Hepatocyte (in vitro differentiated cells): ENCODE measurements at regions not wholly inside any gene's neighbourhood (a gene's known extent, or its start where the extent isn't known, plus 50 kb on each side); places are given as distances from the start of the nearest gene placed in this dataset.

Source experiments
- DNase-seq: peaks from one replicate; pipeline ENCODE4 v3.0.0-alpha.2; 2016; ENCODE audit warnings: low spot score
- H2AFZ ChIP-seq: fragments of 200-600 bp; sonication (generic); 2 replicates; pipeline ENCODE4 v1.6.0; 2016; ENCODE audit warnings: antibody characterized with exemption, mild to moderate bottlenecking
- H3K27ac ChIP-seq: fragments of 200-600 bp; sonication (generic); 2 replicates; pipeline ENCODE4 v1.5.1; 2016; ENCODE audit warnings: mild to moderate bottlenecking
- H3K27me3 ChIP-seq: fragments of 200-600 bp; sonication (generic); 2 replicates; pipeline ENCODE4 v1.6.1; 2016
- H3K36me3 ChIP-seq: fragments of 200-600 bp; sonication (generic); replicated peaks from 2 replicates; pipeline ENCODE4 v1.5.1; 2016; ENCODE audit warnings: low read depth; ENCODE audit not compliant: insufficient read depth
- H3K4me1 ChIP-seq: fragments of 200-600 bp; sonication (generic); 2 replicates; pipeline ENCODE4 v1.5.1; 2016; ENCODE audit warnings: mild to moderate bottlenecking, moderate library complexity; ENCODE audit not compliant: insufficient read depth
- H3K4me2 ChIP-seq: fragments of 200-600 bp; sonication (generic); 2 replicates; pipeline ENCODE4 v1.6.0; 2016
- H3K4me3 ChIP-seq: fragments of 200-600 bp; sonication (generic); 2 replicates; pipeline ENCODE4 v1.5.1; 2016; ENCODE audit warnings: mild to moderate bottlenecking
- H3K79me2 ChIP-seq: fragments of 200-600 bp; sonication (generic); 2 replicates; pipeline ENCODE4 v1.6.0; 2017; ENCODE audit warnings: mild to moderate bottlenecking
- H3K9me2 ChIP-seq: fragments of 200-600 bp; sonication (generic); replicated peaks from 2 replicates; pipeline ENCODE4 v1.6.0; 2017; ENCODE audit warnings: mild to moderate bottlenecking; ENCODE audit not compliant: insufficient read depth
- H3K9me3 ChIP-seq: fragments of 200-600 bp; sonication (generic); 2 replicates; pipeline ENCODE4 v1.5.1; 2016; ENCODE audit warnings: low read depth, mild to moderate bottlenecking
- H4K20me1 ChIP-seq: fragments of 200-600 bp; sonication (generic); 2 replicates; pipeline ENCODE4 v1.6.0; 2016; ENCODE audit warnings: mild to moderate bottlenecking; ENCODE audit not compliant: insufficient read depth, poor library complexity, severe bottlenecking
- EZH2 ChIP-seq: fragments of 200-600 bp; sonication (generic); IDR thresholded peaks from 2 replicates; pipeline ENCODE4 v1.6.1; 2016; ENCODE audit warnings: antibody characterized with exemption, mild to moderate bottlenecking, borderline replicate concordance
- EZH2phosphoT487 ChIP-seq: fragments of 200-600 bp; sonication (generic); IDR thresholded peaks from one replicate; pipeline ENCODE4 v1.6.1; 2018; ENCODE audit warnings: antibody characterized with exemption, mild to moderate bottlenecking, low read depth, moderate library complexity; ENCODE audit not compliant: unreplicated experiment, severe bottlenecking
- WGBS: methylation state at CpG from one replicate; pipeline ENCODE4 v1.1.6; 2016; ENCODE audit warnings: low lambda C conversion rate; ENCODE audit errors: missing lambda C conversion rate; 5-methylcytosine and 5-hydroxymethylcytosine counted together
- TF ChIP-seq, protein P1 (sequence below): fragments of 200-600 bp; sonication (generic); IDR thresholded peaks from 2 replicates; pipeline ENCODE4 v1.5.1; 2016; ENCODE audit warnings: antibody characterized with exemption, mild to moderate bottlenecking; ENCODE audit not compliant: poor library complexity

DNA sequence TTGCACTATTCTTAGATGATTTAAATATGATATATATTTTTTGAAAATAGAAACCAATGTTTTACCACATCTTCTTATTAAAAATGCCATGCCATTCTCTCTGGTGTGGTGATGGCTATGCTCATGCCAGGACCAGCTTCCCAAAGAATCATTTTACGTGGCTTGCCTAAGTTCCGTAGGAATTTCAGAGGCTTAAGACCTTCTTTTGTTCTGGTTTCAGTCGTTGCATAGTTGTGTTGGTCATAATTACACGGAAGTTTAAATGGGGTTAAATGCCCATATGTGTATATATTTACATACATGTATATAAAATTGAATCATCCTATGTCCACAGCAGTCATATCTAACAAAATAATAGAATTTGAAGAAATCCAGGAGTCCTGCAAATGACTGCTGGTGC, 78.7 kb upstream of the PLPPR5 start:
- Histone ChIP-seq H3K4me3 (no peak overlapping the region), H3K9me2 (no peaks in the 10 kb centered on the region), H3K27me3 (no peaks in the 10 kb centered on the region), H3K36me3 (no peaks in the 10 kb centered on the region), H3K4me2 (no peak overlapping the region), H3K9me3 (no peaks in the 10 kb centered on the region), H3K79me2 (no peaks in the 10 kb centered on the region), H3K4me1 (no peaks in the 10 kb centered on the region), H2AFZ (no peak overlapping the region), H4K20me1 (no peaks in the 10 kb centered on the region), H3K27ac (no peak overlapping the region)
- TF ChIP-seq, protein P1, sequence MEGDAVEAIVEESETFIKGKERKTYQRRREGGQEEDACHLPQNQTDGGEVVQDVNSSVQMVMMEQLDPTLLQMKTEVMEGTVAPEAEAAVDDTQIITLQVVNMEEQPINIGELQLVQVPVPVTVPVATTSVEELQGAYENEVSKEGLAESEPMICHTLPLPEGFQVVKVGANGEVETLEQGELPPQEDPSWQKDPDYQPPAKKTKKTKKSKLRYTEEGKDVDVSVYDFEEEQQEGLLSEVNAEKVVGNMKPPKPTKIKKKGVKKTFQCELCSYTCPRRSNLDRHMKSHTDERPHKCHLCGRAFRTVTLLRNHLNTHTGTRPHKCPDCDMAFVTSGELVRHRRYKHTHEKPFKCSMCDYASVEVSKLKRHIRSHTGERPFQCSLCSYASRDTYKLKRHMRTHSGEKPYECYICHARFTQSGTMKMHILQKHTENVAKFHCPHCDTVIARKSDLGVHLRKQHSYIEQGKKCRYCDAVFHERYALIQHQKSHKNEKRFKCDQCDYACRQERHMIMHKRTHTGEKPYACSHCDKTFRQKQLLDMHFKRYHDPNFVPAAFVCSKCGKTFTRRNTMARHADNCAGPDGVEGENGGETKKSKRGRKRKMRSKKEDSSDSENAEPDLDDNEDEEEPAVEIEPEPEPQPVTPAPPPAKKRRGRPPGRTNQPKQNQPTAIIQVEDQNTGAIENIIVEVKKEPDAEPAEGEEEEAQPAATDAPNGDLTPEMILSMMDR = no peak
- TF ChIP-seq EZH2phosphoT487 (no peak), EZH2 (no peak)
- DNase-seq = no peak
- 71% methylated on average over 4 of the region's 4 CpGs for WGBS

DNA sequence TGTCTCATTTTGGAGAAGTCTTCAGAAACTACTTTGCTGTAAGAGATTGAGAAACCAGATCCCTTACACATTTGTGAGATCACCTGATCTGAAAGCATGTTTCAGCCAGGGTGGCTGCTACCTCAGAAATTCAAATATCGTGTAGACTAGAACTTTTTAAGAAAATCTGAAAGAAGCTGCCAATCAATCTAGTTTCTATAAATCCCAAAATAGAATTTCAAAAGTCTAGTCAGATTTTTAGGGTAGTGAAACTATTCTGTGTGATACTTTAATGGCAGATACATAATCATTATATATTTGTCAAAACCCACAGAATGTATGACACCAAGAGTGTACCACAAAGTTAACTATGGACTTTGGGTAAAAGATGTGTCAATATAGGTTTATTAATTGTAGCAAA, 79.9 kb upstream of the PLPPR5 start:
- 88% methylated on average over 1 of the region's 1 CpG for WGBS

DNA sequence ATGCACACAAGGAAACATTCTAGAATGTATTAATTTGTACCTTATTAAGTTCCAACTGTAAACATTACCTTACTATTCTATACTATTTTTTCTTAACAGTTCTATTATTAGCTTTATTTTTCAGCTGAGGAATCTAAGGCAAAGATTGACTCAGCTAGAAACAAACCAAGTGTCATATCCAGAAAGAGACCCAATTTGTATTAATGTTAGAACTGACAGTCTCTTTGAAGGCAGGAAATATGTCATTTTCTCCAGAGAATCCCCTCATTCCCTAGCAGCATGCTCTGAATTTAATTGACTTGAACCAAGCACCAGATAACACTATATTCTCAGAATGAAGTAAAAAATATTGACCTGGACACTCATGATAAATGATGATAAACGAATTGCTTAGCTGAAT, 81.4 kb upstream of the PLPPR5 start:
- H3K27ac ChIP-seq = no peak overlapping the region
- TF ChIP-seq, protein P1 = no peak
- TF ChIP-seq EZH2phosphoT487 = no peak
- TF ChIP-seq EZH2 = no peak
- no peaks in the 10 kb centered on the region for H3K9me2 ChIP-seq
- 79% methylated on average over 1 of the region's 1 CpG for WGBS
- DNase-seq = no peak
- H3K4me2 ChIP-seq = no peak overlapping the region
- no peaks in the 10 kb centered on the region for H3K9me3 ChIP-seq
- H4K20me1 ChIP-seq = no peaks in the 10 kb centered on the region
- H3K27me3 ChIP-seq = no peaks in the 10 kb centered on the region
- no peak overlapping the region for H2AFZ ChIP-seq
- no peak overlapping the region for H3K4me3 ChIP-seq
- no peaks in the 10 kb centered on the region for H3K79me2 ChIP-seq
- no peaks in the 10 kb centered on the region for H3K4me1 ChIP-seq
- no peaks in the 10 kb centered on the region for H3K36me3 ChIP-seq

More for the DNA sequence above, 79.9 kb upstream of the PLPPR5 start:
- H3K27ac ChIP-seq = no peak overlapping the region
- no peaks in the 10 kb centered on the region for H3K9me3 ChIP-seq
- no peak for DNase-seq
- H3K27me3 ChIP-seq = no peaks in the 10 kb centered on the region
- TF ChIP-seq EZH2 = no peak
- TF ChIP-seq EZH2phosphoT487 = no peak
- TF ChIP-seq, protein P1 = no peak
- H3K4me2 ChIP-seq = no peak overlapping the region
- no peaks in the 10 kb centered on the region for H3K79me2 ChIP-seq
- no peak overlapping the region for H3K4me3 ChIP-seq
- H2AFZ ChIP-seq = no peak overlapping the region
- no peaks in the 10 kb centered on the region for H3K9me2 ChIP-seq
- no peaks in the 10 kb centered on the region for H4K20me1 ChIP-seq
- no peaks in the 10 kb centered on the region for H3K4me1 ChIP-seq
- H3K36me3 ChIP-seq = no peaks in the 10 kb centered on the region

DNA sequence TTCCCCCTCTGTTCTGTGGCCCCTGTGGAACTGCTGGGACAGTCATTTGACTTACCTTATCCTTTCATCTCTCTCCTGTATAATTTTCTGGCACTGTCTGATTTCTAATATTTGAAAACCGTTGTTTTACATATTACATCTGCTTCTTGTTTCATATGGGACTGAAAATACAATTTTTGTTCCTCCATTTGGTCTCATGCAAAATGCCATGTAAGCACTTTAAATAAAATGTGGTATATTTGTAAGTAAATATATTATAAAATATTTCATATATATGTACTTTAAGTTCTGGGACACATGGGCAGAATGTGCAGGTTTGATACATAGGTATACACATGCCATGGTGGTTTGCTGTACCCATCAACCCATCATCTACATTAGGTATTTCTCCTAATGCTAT, 93.9 kb upstream of the PLPPR5 start:
- TF ChIP-seq EZH2phosphoT487 = no peak
- TF ChIP-seq EZH2 = no peak
- TF ChIP-seq, protein P1 = no peak
- Histone ChIP-seq H3K4me2 (no peak overlapping the region), H4K20me1 (no peaks in the 10 kb centered on the region), H3K9me2 (no peaks in the 10 kb centered on the region), H3K36me3 (no peaks in the 10 kb centered on the region), H3K27me3 (no peaks in the 10 kb centered on the region), H2AFZ (no peak overlapping the region), H3K4me3 (no peak overlapping the region), H3K79me2 (no peaks in the 10 kb centered on the region), H3K9me3 (no peaks in the 10 kb centered on the region), H3K4me1 (no peaks in the 10 kb centered on the region), H3K27ac (no peak overlapping the region)
- no peak for DNase-seq
- 91% methylated on average over 1 of the region's 1 CpG for WGBS
